HG03039 (cell line): ENCODE measurements at regions not wholly inside any gene's neighbourhood (a gene's known extent, or its start where the extent isn't known, plus 50 kb on each side); places are given as distances from the start of the nearest gene placed in this dataset.
A peak's percentile ranks its signal among the peaks of the same experiment; 100 is the strongest.
"Not testable (repeated sequence)": the region's sequence is repeated elsewhere in the genome, so short reads cannot be mapped to it uniquely, and the experiment has no call there.

Source experiments
- ATAC-seq: cut with Tn5 transposase; IDR thresholded peaks from one replicate; pipeline ENCODE4 v1.9.1; 2021; ENCODE audit warnings: mild to moderate bottlenecking, moderate library complexity; ENCODE audit not compliant: unreplicated experiment

GRCh38 chr9:83191154-83191553 lies 128.2 kb upstream of the RASEF start:
- no peak for ATAC-seq

- ATAC-seq = not testable (repeated sequence)
Observed at GRCh38 chr9:83189026-83189425, 126.1 kb upstream of the RASEF start.

GRCh38 chr9:83188277-83188676 lies 125.3 kb upstream of the RASEF start:
- ATAC-seq = no peak

- ATAC-seq = no peak
Observed at GRCh38 chr9:83186155-83186737, 123.3 kb upstream of the RASEF start.

GRCh38 chr9:83185488-83186154 lies 122.7 kb upstream of the RASEF start:
- no peak for ATAC-seq

GRCh38 chr9:83183621-83184020 lies 120.7 kb upstream of the RASEF start:
- ATAC-seq = no peak

- no peak for ATAC-seq
Observed at GRCh38 chr9:83182071-83182470, 119.1 kb upstream of the RASEF start.

GRCh38 chr9:83178717-83179116 lies 115.8 kb upstream of the RASEF start:
- ATAC-seq = no peak

GRCh38 chr9:83177747-83178146 lies 114.8 kb upstream of the RASEF start:
- ATAC-seq = no peak

- ATAC-seq = no peak
Observed at GRCh38 chr9:83167126-83167525, 104.2 kb upstream of the RASEF start.

GRCh38 chr9:83166372-83166771 lies 103.4 kb upstream of the RASEF start:
- ATAC-seq = no peak

- ATAC-seq = no peak
Observed at GRCh38 chr9:83155733-83156132, 92.8 kb upstream of the RASEF start.

- ATAC-seq = peak; percentile 40
Observed at GRCh38 chr9:83154821-83155220, 91.9 kb upstream of the RASEF start.

GRCh38 chr9:83154087-83154736 lies 91.3 kb upstream of the RASEF start:
- ATAC-seq = peak; percentile 97

GRCh38 chr9:83153030-83153429 lies 90.1 kb upstream of the RASEF start:
- no peak for ATAC-seq

- ATAC-seq = no peak
Observed at GRCh38 chr9:83151627-83152137, 88.7 kb upstream of the RASEF start.

- no peak for ATAC-seq
Observed at GRCh38 chr9:83147315-83148149, 84.6 kb upstream of the RASEF start.

GRCh38 chr9:83146325-83146724 lies 83.4 kb upstream of the RASEF start:
- no peak for ATAC-seq

- ATAC-seq = no peak
Observed at GRCh38 chr9:83144492-83144891, 81.5 kb upstream of the RASEF start.

- ATAC-seq = no peak
Observed at GRCh38 chr9:83142389-83142788, 79.4 kb upstream of the RASEF start.

GRCh38 chr9:83141887-83142286 lies 78.9 kb upstream of the RASEF start:
- ATAC-seq = no peak
